HL-60 (cell line): ENCODE measurements at regions not wholly inside any gene's neighbourhood (a gene's known extent, or its start where the extent isn't known, plus 50 kb on each side); places are given as distances from the start of the nearest gene placed in this dataset.

Experiments
- DNase-seq, 2 experiments: peaks; one replicate each; pipeline ENCODE4 v3.0.0-alpha.2; 2010 to 2020; ENCODE audit warnings: low read depth in 1 of 2, low spot score in 1 of 2
- H3K27ac ChIP-seq: fragments of 250-450 bp; sonication (Bioruptor Pico); replicated peaks from 2 replicates; pipeline ENCODE4 v1.5.1; 2020; ENCODE audit warnings: mild to moderate bottlenecking, moderate library complexity
- H3K27me3 ChIP-seq: fragments of 250-450 bp; sonication (Bioruptor Pico); 2 replicates; pipeline ENCODE4 v1.5.1; 2021; ENCODE audit warnings: mild to moderate bottlenecking, moderate library complexity; ENCODE audit not compliant: insufficient read depth, poor library complexity, severe bottlenecking
- H3K4me3 ChIP-seq: replicated peaks from 2 replicates; pipeline ENCODE4 v1.5.1; 2011; ENCODE audit warnings: mild to moderate bottlenecking, control low read depth, low read length; ENCODE audit not compliant: insufficient read depth
- CTCF ChIP-seq: IDR thresholded peaks from one replicate; pipeline ENCODE4 v1.5.1; 2011; ENCODE audit warnings: low read length, control low read depth, inconsistent platforms; ENCODE audit not compliant: insufficient read depth
- GABPA ChIP-seq: IDR thresholded peaks from 2 replicates; pipeline ENCODE4 v1.6.1; 2012; ENCODE audit warnings: low read depth
- POLR2AphosphoS5 ChIP-seq: IDR thresholded peaks from 2 replicates; pipeline ENCODE4 v1.6.1; 2012; ENCODE audit warnings: low read depth
- REST ChIP-seq: IDR thresholded peaks from 2 replicates; pipeline ENCODE4 v1.6.1; 2012; ENCODE audit warnings: low read depth; ENCODE audit not compliant: insufficient replicate concordance
- SPI1 ChIP-seq: IDR thresholded peaks from 2 replicates; pipeline ENCODE4 v1.6.1; 2012; ENCODE audit warnings: low read depth, mild to moderate bottlenecking, borderline replicate concordance

- H3K27ac ChIP-seq, result no peak overlapping the region
- H3K27me3 ChIP-seq, result peaks cover 2% of the 10 kb centered on the region
- no peak overlapping the region for H3K4me3 ChIP-seq
- TF ChIP-seq SPI1, result no peak
- no peak for DNase-seq
Measured at GRCh38 chr7:96503597-96503996, 181.7 kb upstream of the SLC25A13 start.

- H3K27me3 ChIP-seq, result no peaks in the 10 kb centered on the region
- TF ChIP-seq GABPA, result no peak
- no peak for TF ChIP-seq POLR2AphosphoS5
- no peak for TF ChIP-seq REST
- no peak for TF ChIP-seq CTCF
- TF ChIP-seq SPI1, result no peak
Measured at GRCh38 chr7:96501318-96501717, 179.4 kb upstream of the SLC25A13 start.

GRCh38 chr7:96499532-96499931 lies 177.6 kb upstream of the SLC25A13 start:
- Histone ChIP-seq H3K4me3 (no peak overlapping the region), H3K27ac (no peak overlapping the region), H3K27me3 (peaks cover 4% of the 10 kb centered on the region)
- DNase-seq, result no peak
- TF ChIP-seq REST (no peak), POLR2AphosphoS5 (no peak), SPI1 (no peak), CTCF (no peak), GABPA (no peak)

More at GRCh38 chr7:96501318-96501717, 179.4 kb upstream of the SLC25A13 start:
- no peak overlapping the region for H3K27ac ChIP-seq
- no peak overlapping the region for H3K4me3 ChIP-seq
- no peak for DNase-seq

DNA sequence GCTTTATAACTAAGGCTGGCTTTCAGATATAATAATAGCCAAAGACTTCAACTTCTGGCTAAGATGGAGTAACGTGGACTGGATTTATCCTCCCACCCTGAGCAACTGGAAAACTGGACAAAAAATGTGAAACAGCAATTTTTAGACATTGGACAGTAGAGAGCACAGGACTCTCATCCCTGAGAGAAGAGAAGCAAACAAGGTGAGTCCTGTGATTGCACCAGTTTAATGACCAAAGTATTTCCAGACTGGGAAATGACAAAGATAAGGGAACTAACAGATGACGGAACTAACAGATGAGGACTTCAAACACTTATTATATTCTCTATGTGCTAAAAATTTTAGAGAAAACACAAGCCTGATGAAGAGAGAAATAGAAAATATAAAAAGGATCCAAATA lies 175.7 kb upstream of the SLC25A13 start:
- Histone ChIP-seq H3K27me3 (peaks cover 4% of the 10 kb centered on the region), H3K4me3 (no peak overlapping the region), H3K27ac (no peak overlapping the region)
- DNase-seq, result no peak
- TF ChIP-seq GABPA, result no peak
- TF ChIP-seq POLR2AphosphoS5, result no peak
- TF ChIP-seq SPI1, result no peak
- no peak for TF ChIP-seq REST
- no peak for TF ChIP-seq CTCF
